Mesenchymal stem cell (in vitro differentiated cells and primary cell): ENCODE measurements at regions not wholly inside any gene's neighbourhood (a gene's known extent, or its start where the extent isn't known, plus 50 kb on each side); places are given as distances from the start of the nearest gene placed in this dataset.

ENCODE experiments used
- DNase-seq: peaks from one replicate; pipeline ENCODE4 v3.0.0-alpha.2; 2013
- H2AFZ ChIP-seq: one replicate; pipeline ENCODE4 v1.6.1; 2013; ENCODE audit warnings: low read depth, mild to moderate bottlenecking, control low read depth, inconsistent platforms, low read length, moderate library complexity
- H2AK5ac ChIP-seq: 2 replicates; pipeline ENCODE4 v1.6.1; 2013; ENCODE audit warnings: low read length, moderate library complexity, mild to moderate bottlenecking, inconsistent platforms; ENCODE audit not compliant: severe bottlenecking
- H2BK120ac ChIP-seq: one replicate; pipeline ENCODE4 v1.6.1; 2013; ENCODE audit warnings: low read depth, mild to moderate bottlenecking, inconsistent platforms, low read length, moderate library complexity
- H2BK12ac ChIP-seq, 2 experiments: one replicate each; pipeline ENCODE4 v1.6.1; 2013; ENCODE audit warnings: inconsistent platforms in 2 of 2, low read length in 2 of 2, mild to moderate bottlenecking in 2 of 2, moderate library complexity in 2 of 2, control low read depth in 1 of 2
- H2BK15ac ChIP-seq: one replicate; pipeline ENCODE4 v1.6.1; 2013; ENCODE audit warnings: mild to moderate bottlenecking, low read depth, inconsistent platforms; ENCODE audit not compliant: poor library complexity, severe bottlenecking
- H2BK5ac ChIP-seq: 2 replicates; pipeline ENCODE4 v1.6.1; 2013; ENCODE audit warnings: low read depth, mild to moderate bottlenecking, low read length, control low read depth, inconsistent platforms; ENCODE audit not compliant: poor library complexity, severe bottlenecking
- H3K14ac ChIP-seq, 2 experiments: one replicate each; pipeline ENCODE4 v1.6.1; 2013; ENCODE audit warnings: inconsistent platforms in 2 of 2, low read length in 2 of 2, control low read depth in 1 of 2, mild to moderate bottlenecking in 1 of 2, moderate library complexity in 1 of 2
- H3K18ac ChIP-seq, 2 experiments: one replicate each; pipeline ENCODE4 v1.6.1; 2013; ENCODE audit warnings: inconsistent platforms in 2 of 2, low read length in 2 of 2, control low read depth in 1 of 2, low read depth in 1 of 2, mild to moderate bottlenecking in 1 of 2
- H3K23ac ChIP-seq, 2 experiments: one replicate each; pipeline ENCODE4 v1.6.1; 2013; ENCODE audit warnings: inconsistent platforms in 2 of 2, low read length in 2 of 2, mild to moderate bottlenecking in 2 of 2, moderate library complexity in 2 of 2, control low read depth in 1 of 2
- H3K27ac ChIP-seq: 2 replicates; pipeline ENCODE4 v1.5.1; 2013; ENCODE audit warnings: mild to moderate bottlenecking, moderate library complexity, low read length, control low read depth, inconsistent platforms; ENCODE audit not compliant: poor library complexity, severe bottlenecking
- H3K27me3 ChIP-seq, 2 experiments: 2 replicates each; pipeline versions ENCODE4 v1.6.1 to v1.7.0; 2013; ENCODE audit warnings: low read length in 2 of 2, mild to moderate bottlenecking in 2 of 2, moderate library complexity in 2 of 2, control low read depth in 1 of 2, inconsistent platforms in 1 of 2; ENCODE audit not compliant: control insufficient read depth in 1 of 2, insufficient read depth in 1 of 2
- H3K36me3 ChIP-seq, 2 experiments: 2 replicates each; pipeline versions ENCODE4 v1.6.1 to v1.7.0; 2013; ENCODE audit warnings: low read length in 2 of 2, control low read depth in 1 of 2, inconsistent platforms in 1 of 2, low read depth in 1 of 2, mild to moderate bottlenecking in 1 of 2; ENCODE audit not compliant: insufficient read depth in 2 of 2, control insufficient read depth in 1 of 2
- H3K4ac ChIP-seq, 2 experiments: one replicate each; pipeline ENCODE4 v1.6.1; 2013; ENCODE audit warnings: inconsistent platforms in 2 of 2, low read length in 2 of 2, mild to moderate bottlenecking in 2 of 2, moderate library complexity in 2 of 2, control low read depth in 1 of 2, low read depth in 1 of 2
- H3K4me1 ChIP-seq: 2 replicates; pipeline ENCODE4 v1.6.1; 2013; ENCODE audit warnings: low read depth, low read length, control low read depth; ENCODE audit not compliant: control insufficient read depth, insufficient read depth
- H3K4me2 ChIP-seq: 2 replicates; pipeline ENCODE4 v1.6.1; 2013; ENCODE audit warnings: low read length, mild to moderate bottlenecking, inconsistent platforms; ENCODE audit not compliant: poor library complexity, severe bottlenecking
- H3K4me3 ChIP-seq, 2 experiments: 2 replicates each; pipeline versions ENCODE4 v1.5.1 to v1.7.0; 2013; ENCODE audit warnings: low read length in 2 of 2, mild to moderate bottlenecking in 2 of 2, control low read depth in 1 of 2, low read depth in 1 of 2; ENCODE audit not compliant: insufficient read depth in 1 of 2
- H3K79me1 ChIP-seq: replicated peaks from 2 replicates; pipeline ENCODE4 v1.6.1; 2013; ENCODE audit warnings: mild to moderate bottlenecking, control low read depth, low read length, inconsistent platforms; ENCODE audit not compliant: poor library complexity, severe bottlenecking
- H3K9ac ChIP-seq: 2 replicates; pipeline ENCODE4 v1.7.0; 2013; ENCODE audit warnings: mild to moderate bottlenecking, low read length, moderate library complexity
- H3K9me3 ChIP-seq: 2 replicates; pipeline ENCODE4 v1.7.0; 2013; ENCODE audit warnings: mild to moderate bottlenecking, low read length; ENCODE audit not compliant: control insufficient read depth
- H4K8ac ChIP-seq: one replicate; pipeline ENCODE4 v1.6.1; 2013; ENCODE audit warnings: inconsistent platforms, mild to moderate bottlenecking, low read length, moderate library complexity
- H4K91ac ChIP-seq: one replicate; pipeline ENCODE4 v1.6.1; 2013; ENCODE audit warnings: mild to moderate bottlenecking, low read length, inconsistent platforms
- WGBS: methylation state at CpG from one replicate; pipeline ENCODE4 v1.1.7; 2013; ENCODE audit warnings: mixed read lengths; 5-methylcytosine and 5-hydroxymethylcytosine counted together

DNA sequence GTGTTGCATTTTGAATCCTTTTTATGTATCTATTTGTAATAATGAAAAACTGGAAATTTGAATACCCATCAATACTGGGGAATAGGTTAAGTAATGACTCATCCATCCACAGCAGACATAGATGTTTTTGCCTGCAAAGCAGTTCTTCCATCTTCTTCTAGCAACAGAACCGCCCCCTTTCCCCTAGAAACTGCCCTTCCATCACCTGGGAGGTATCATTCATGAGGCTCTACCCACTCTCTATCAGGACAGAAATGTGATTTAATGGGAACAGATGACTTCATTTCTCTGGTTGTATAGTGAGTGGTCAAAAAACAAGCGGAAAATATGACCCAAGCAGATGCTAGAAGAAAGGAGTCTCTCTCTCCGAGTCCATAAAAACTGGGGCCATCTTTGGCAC is 532.8 kb downstream of the UQCRFS1 start:
- H2BK120ac ChIP-seq, result no peak overlapping the region
- no peak overlapping the region for H3K4me2 ChIP-seq
- no peak overlapping the region for H3K14ac ChIP-seq
- no peaks in the 10 kb centered on the region for H3K9me3 ChIP-seq
- DNase-seq, result no peak
- no peaks in the 10 kb centered on the region for H3K4me1 ChIP-seq
- no peak overlapping the region for H2BK12ac ChIP-seq
- no peak overlapping the region for H4K8ac ChIP-seq
- no peak overlapping the region for H3K9ac ChIP-seq
- H3K79me1 ChIP-seq, result no peaks in the 10 kb centered on the region
- H2BK5ac ChIP-seq, result no peak overlapping the region
- H3K36me3 ChIP-seq, result no peaks in the 10 kb centered on the region
- H2BK15ac ChIP-seq, result no peak overlapping the region
- H3K27ac ChIP-seq, result no peak overlapping the region
- no peak overlapping the region for H2AFZ ChIP-seq
- 100% methylated on average over 2 of the region's 3 CpGs for WGBS
- H3K18ac ChIP-seq, result no peak overlapping the region
- H3K23ac ChIP-seq, result no peak overlapping the region
- H3K4me3 ChIP-seq, result no peak overlapping the region
- no peak overlapping the region for H3K4ac ChIP-seq
- H4K91ac ChIP-seq, result no peak overlapping the region
- H2AK5ac ChIP-seq, result no peak overlapping the region
- no peaks in the 10 kb centered on the region for H3K27me3 ChIP-seq

DNA sequence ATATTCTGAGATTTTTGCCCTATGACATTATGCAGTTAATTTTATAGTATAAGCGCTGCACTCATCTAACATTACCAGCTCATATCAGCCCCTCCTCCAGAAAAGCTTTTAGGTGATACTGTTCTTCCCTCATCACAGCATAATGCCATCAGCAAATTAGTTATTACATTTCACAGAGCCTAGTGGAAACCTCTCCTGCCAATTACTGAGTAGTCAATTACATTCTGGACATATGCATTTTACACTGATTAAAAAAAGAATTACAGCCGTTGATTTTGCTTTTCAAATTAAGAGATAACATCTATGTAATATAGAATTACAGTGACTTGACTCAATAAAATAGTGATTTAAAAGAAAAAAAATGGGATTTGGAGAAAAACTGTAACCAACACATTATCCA is 542.1 kb downstream of the UQCRFS1 start:
- WGBS, result 100% methylated on average over 1 of the region's 2 CpGs
- no peak overlapping the region for H2BK5ac ChIP-seq

GRCh38 chr19:28669804-28670203 is 543.1 kb downstream of the UQCRFS1 start:
- no peak for DNase-seq
- H2BK15ac ChIP-seq, result no peak overlapping the region
- H2AFZ ChIP-seq, result no peak overlapping the region
- H3K23ac ChIP-seq, result no peak overlapping the region
- H2BK5ac ChIP-seq, result no peak overlapping the region
- no peaks in the 10 kb centered on the region for H3K27me3 ChIP-seq
- no peak overlapping the region for H2BK120ac ChIP-seq
- H2BK12ac ChIP-seq, result no peak overlapping the region
- no peak overlapping the region for H2AK5ac ChIP-seq
- no peak overlapping the region for H3K4me2 ChIP-seq
- WGBS, result no CpG with 5 or more reads among the region's 2 CpGs
- H3K14ac ChIP-seq, result no peak overlapping the region
- H3K18ac ChIP-seq, result no peak overlapping the region
- H4K91ac ChIP-seq, result no peak overlapping the region
- peaks cover 18% of the 10 kb centered on the region for H3K9me3 ChIP-seq
- no peak overlapping the region for H3K4ac ChIP-seq
- no peak overlapping the region for H3K27ac ChIP-seq
- no peaks in the 10 kb centered on the region for H3K79me1 ChIP-seq
- H3K36me3 ChIP-seq, result no peaks in the 10 kb centered on the region
- H3K4me3 ChIP-seq, result no peak overlapping the region
- H4K8ac ChIP-seq, result no peak overlapping the region
- H3K9ac ChIP-seq, result no peak overlapping the region
- no peaks in the 10 kb centered on the region for H3K4me1 ChIP-seq

More for the DNA sequence above, 542.1 kb downstream of the UQCRFS1 start:
- Histone ChIP-seq H3K9me3 (peaks cover 14% of the 10 kb centered on the region), H3K27me3 (no peaks in the 10 kb centered on the region), H2AK5ac (no peak overlapping the region), H3K4me3 (no peak overlapping the region), H4K91ac (no peak overlapping the region), H4K8ac (no peak overlapping the region), H3K4ac (no peak overlapping the region), H3K18ac (no peak overlapping the region), H3K36me3 (no peaks in the 10 kb centered on the region), H2BK120ac (no peak overlapping the region), H3K14ac (no peak overlapping the region), H3K4me2 (no peak overlapping the region), H3K9ac (no peak overlapping the region), H3K79me1 (no peaks in the 10 kb centered on the region), H2BK15ac (no peak overlapping the region), H3K27ac (no peak overlapping the region), H3K23ac (no peak overlapping the region), H3K4me1 (no peaks in the 10 kb centered on the region), H2AFZ (no peak overlapping the region), H2BK12ac (no peak overlapping the region)
- no peak for DNase-seq

GRCh38 chr19:28667348-28667977 is 545.5 kb downstream of the UQCRFS1 start:
- no peaks in the 10 kb centered on the region for H3K27me3 ChIP-seq
- no peaks in the 10 kb centered on the region for H3K4me1 ChIP-seq
- 95% methylated on average over 7 of the region's 7 CpGs for WGBS
- H3K23ac ChIP-seq, result no peak overlapping the region
- H3K27ac ChIP-seq, result no peak overlapping the region
- no peak overlapping the region for H3K18ac ChIP-seq
- no peak overlapping the region for H2BK5ac ChIP-seq
- H3K36me3 ChIP-seq, result no peaks in the 10 kb centered on the region
- H3K14ac ChIP-seq, result no peak overlapping the region
- H2BK15ac ChIP-seq, result no peak overlapping the region
- no peak overlapping the region for H3K9ac ChIP-seq
- H2AFZ ChIP-seq, result no peak overlapping the region
- H2BK12ac ChIP-seq, result no peak overlapping the region
- no peak overlapping the region for H3K4me2 ChIP-seq
- H3K4ac ChIP-seq, result no peak overlapping the region
- H3K9me3 ChIP-seq, result peaks cover 20% of the 10 kb centered on the region
- no peak for DNase-seq
- H4K91ac ChIP-seq, result no peak overlapping the region
- no peak overlapping the region for H2BK120ac ChIP-seq
- no peak overlapping the region for H2AK5ac ChIP-seq
- no peak overlapping the region for H4K8ac ChIP-seq
- no peak overlapping the region for H3K4me3 ChIP-seq
- H3K79me1 ChIP-seq, result no peaks in the 10 kb centered on the region
